Body of pancreas (tissue), 4 donors: ENCODE measurements at regions not wholly inside any gene's neighbourhood (a gene's known extent, or its start where the extent isn't known, plus 50 kb on each side); places are given as distances from the start of the nearest gene placed in this dataset.

ENCODE experiments used
- CTCF ChIP-seq, 7 experiments: fragments of 450-650 bp in 4 of 7; fragments of 200-600 bp in 3 of 7; sonication (generic) in 3 of 7; IDR thresholded peaks; one replicate each; pipeline ENCODE4 v1.5.1; 2016 to 2019; ENCODE audit warnings: antibody characterized with exemption in 7 of 7
- POLR2A ChIP-seq, 3 donors: fragments of 450-650 bp; IDR thresholded peaks; one replicate each; pipeline ENCODE4 v1.6.1; 2016; ENCODE audit warnings: antibody characterized with exemption in 3 of 3, mild to moderate bottlenecking in 2 of 3

- TF ChIP-seq POLR2A (IDR thresholded peaks at IDR 0.05) = no peak
- TF ChIP-seq CTCF (IDR thresholded peaks at IDR 0.05) = no peak
These were observed 50.5 kb upstream of the IKBKE start for GRCh38 chr1:206419783-206420182.
